Loucy (cell line): ENCODE measurements at regions not wholly inside any gene's neighbourhood (a gene's known extent, or its start where the extent isn't known, plus 50 kb on each side); places are given as distances from the start of the nearest gene placed in this dataset.

ENCODE experiments used
- CTCF ChIP-seq: fragments of 200-600 bp; sonication (generic); conservative IDR thresholded peaks from 2 replicates; pipeline ENCODE4 v1.5.1; 2014; ENCODE audit warnings: mild to moderate bottlenecking, antibody characterized with exemption, low read length
- EZH2phosphoT487 ChIP-seq: fragments of 200-600 bp; IDR thresholded peaks from 2 replicates; pipeline ENCODE4 v1.6.1; 2018; ENCODE audit warnings: antibody characterized with exemption, mild to moderate bottlenecking, moderate library complexity, borderline replicate concordance

GRCh38 chr10:4655879-4656278 is 170.1 kb upstream of the AKR1E2 start:
- no peak for TF ChIP-seq CTCF
- TF ChIP-seq EZH2phosphoT487 = no peak
